T-helper 17 cell (primary cell): ENCODE measurements at regions not wholly inside any gene's neighbourhood (a gene's known extent, or its start where the extent isn't known, plus 50 kb on each side); places are given as distances from the start of the nearest gene placed in this dataset.
"Not testable (repeated sequence)": the region's sequence is repeated elsewhere in the genome, so short reads cannot be mapped to it uniquely, and the experiment has no call there.

Experiments used
- ATAC-seq: fragments of 150-1000 bp; cut with Tn5 transposase; 2 replicates; pipeline ENCODE4 v1.10.0; 2021; ENCODE audit warnings: mild to moderate bottlenecking, moderate library complexity
- DNase-seq, 3 donors: peaks; one replicate each; pipeline versions ENCODE4 v3.0.0 to v3.0.0-alpha.2; 2020 to 2021
- H3K9me3 ChIP-seq: one replicate; pipeline ENCODE4 v1.7.0; 2013; ENCODE audit warnings: low read length, mild to moderate bottlenecking; ENCODE audit not compliant: control insufficient read depth, poor library complexity, severe bottlenecking
- H3K27ac Mint-ChIP-seq: one replicate; pipeline ENCODE4 v1.8.0; 2022; ENCODE audit warnings: mild to moderate bottlenecking, moderate library complexity, mixed read lengths
- H3K27me3 Mint-ChIP-seq: one replicate; pipeline ENCODE4 v1.8.0; 2022; ENCODE audit warnings: mixed read lengths
- H3K36me3 Mint-ChIP-seq: one replicate; pipeline ENCODE4 v1.8.0; 2022; ENCODE audit warnings: low read depth, mixed read lengths
- H3K4me1 Mint-ChIP-seq: one replicate; pipeline ENCODE4 v1.8.0; 2022; ENCODE audit warnings: mild to moderate bottlenecking, mixed read lengths
- H3K4me3 Mint-ChIP-seq: one replicate; pipeline ENCODE4 v1.8.0; 2022; ENCODE audit warnings: mild to moderate bottlenecking, moderate library complexity, mixed read lengths

- H3K9me3 ChIP-seq, H3K27ac Mint-ChIP-seq, H3K36me3 Mint-ChIP-seq, DNase-seq, ATAC-seq, H3K4me3 Mint-ChIP-seq, H3K4me1 Mint-ChIP-seq: not testable (repeated sequence)
- peaks cover 14% of the 10 kb centered on the region for H3K27me3 Mint-ChIP-seq
Observed at GRCh38 chr12:126979564-126979963, 1287.4 kb upstream of the TMEM132C start.

DNA sequence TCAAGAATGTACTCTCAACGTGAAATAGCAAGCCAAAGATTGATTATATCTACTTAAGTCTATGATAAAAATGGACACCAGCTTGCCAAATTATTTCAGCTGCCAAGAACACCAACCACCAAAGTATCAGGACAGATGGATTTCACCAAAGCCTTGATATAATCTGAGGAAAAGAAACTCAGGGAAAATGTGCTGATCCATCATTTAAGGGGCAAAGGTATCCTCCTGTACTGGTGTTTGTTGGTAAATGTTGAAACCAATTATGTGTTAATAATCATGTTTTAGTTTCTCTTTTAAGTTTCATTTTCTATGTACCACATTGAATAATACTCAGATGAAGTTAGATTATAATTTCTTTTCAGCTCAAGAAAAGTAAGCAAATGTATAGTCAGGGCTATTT, 1284.3 kb upstream of the TMEM132C start:
- DNase-seq (no peak), ATAC-seq (no peak)
- Mint-ChIP-seq H3K36me3 (no peaks in the 10 kb centered on the region), H3K4me1 (no peaks in the 10 kb centered on the region), H3K27me3 (peaks cover 4% of the 10 kb centered on the region), H3K4me3 (no peak overlapping the region), H3K27ac (no peak overlapping the region)
- H3K9me3 ChIP-seq = no peaks in the 10 kb centered on the region

DNA sequence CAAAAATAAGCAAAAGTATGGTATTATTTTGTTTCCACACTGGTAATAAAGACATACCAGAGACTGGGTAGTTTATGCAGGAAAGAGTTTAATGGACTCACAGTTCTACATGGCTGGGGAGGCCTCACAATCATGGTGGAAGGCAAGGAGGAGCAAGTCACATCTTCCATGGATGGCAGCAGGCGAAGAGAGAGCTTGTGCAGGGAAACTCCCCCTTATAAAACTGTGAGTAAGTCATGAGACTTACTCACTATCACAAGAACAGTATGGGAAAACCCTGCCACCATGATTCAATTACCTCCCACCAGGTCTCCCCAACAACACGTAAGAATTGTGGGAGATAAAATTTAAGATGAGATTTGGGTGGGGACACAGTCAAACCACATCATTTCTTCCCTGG, 1283.2 kb upstream of the TMEM132C start:
- not testable (repeated sequence) for H3K36me3 Mint-ChIP-seq, DNase-seq, H3K27me3 Mint-ChIP-seq, ATAC-seq, H3K4me3 Mint-ChIP-seq, H3K27ac Mint-ChIP-seq, H3K9me3 ChIP-seq, H3K4me1 Mint-ChIP-seq

GRCh38 chr12:126985663-126986062, 1281.3 kb upstream of the TMEM132C start:
- H3K27me3 Mint-ChIP-seq, H3K27ac Mint-ChIP-seq, DNase-seq, H3K4me3 Mint-ChIP-seq, H3K9me3 ChIP-seq, H3K4me1 Mint-ChIP-seq, H3K36me3 Mint-ChIP-seq, ATAC-seq: not testable (repeated sequence)

DNA sequence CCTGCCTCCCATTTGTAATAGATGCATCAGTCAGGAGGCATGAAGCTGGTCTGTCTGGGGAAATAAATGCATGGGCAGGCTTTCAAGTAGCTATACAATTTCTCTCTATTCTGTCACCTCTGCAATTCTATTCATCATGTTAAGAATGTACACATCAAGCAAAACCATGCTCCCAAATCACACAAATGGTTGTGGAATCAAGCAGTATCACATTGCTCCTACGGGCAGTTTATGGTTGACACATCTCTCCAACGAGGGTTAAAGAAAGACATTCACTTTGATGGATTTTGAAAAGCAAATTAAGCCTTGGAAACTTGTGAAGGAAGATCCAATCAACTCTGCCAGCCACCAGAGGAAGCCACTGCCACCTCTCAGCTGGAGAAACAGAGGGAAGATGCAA, 1277.4 kb upstream of the TMEM132C start:
- Mint-ChIP-seq H3K27ac (no peak overlapping the region), H3K36me3 (no peaks in the 10 kb centered on the region), H3K4me3 (no peak overlapping the region), H3K27me3 (peaks cover 8% of the 10 kb centered on the region), H3K4me1 (no peaks in the 10 kb centered on the region)
- no peaks in the 10 kb centered on the region for H3K9me3 ChIP-seq
- DNase-seq (no peak), ATAC-seq (no peak)

DNA sequence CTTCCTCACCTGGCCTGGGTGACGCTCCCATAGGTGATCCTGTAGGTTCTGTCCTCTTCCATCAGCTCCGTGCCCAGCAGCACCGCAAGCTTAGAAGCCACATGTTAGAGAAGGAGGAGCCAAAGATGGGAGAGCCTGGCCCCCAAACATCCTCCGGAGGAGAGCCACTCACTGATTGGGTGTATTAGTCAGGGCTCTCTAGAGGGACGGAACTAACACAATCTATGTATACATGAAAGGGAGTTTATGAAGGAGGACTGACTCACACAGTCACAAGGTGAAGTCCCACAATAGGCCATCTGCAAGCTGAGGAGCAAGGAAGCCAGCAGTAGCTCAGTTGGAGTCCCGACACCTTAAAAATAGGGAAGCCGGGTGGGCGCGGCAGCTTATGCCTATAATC, 1273.1 kb upstream of the TMEM132C start:
- H3K4me3 Mint-ChIP-seq = no peak overlapping the region
- H3K27me3 Mint-ChIP-seq = peaks cover 11% of the 10 kb centered on the region
- no peak for DNase-seq
- no peaks in the 10 kb centered on the region for H3K9me3 ChIP-seq
- no peak for ATAC-seq
- H3K27ac Mint-ChIP-seq = no peak overlapping the region
- H3K36me3 Mint-ChIP-seq = no peaks in the 10 kb centered on the region
- H3K4me1 Mint-ChIP-seq = no peaks in the 10 kb centered on the region

- Mint-ChIP-seq H3K27ac (no peak overlapping the region), H3K4me3 (no peak overlapping the region), H3K36me3 (no peaks in the 10 kb centered on the region), H3K4me1 (no peaks in the 10 kb centered on the region), H3K27me3 (peaks cover 18% of the 10 kb centered on the region)
- no peaks in the 10 kb centered on the region for H3K9me3 ChIP-seq
- DNase-seq (no peak), ATAC-seq (no peak)
Observed at GRCh38 chr12:126994599-126994998, 1272.4 kb upstream of the TMEM132C start.

DNA sequence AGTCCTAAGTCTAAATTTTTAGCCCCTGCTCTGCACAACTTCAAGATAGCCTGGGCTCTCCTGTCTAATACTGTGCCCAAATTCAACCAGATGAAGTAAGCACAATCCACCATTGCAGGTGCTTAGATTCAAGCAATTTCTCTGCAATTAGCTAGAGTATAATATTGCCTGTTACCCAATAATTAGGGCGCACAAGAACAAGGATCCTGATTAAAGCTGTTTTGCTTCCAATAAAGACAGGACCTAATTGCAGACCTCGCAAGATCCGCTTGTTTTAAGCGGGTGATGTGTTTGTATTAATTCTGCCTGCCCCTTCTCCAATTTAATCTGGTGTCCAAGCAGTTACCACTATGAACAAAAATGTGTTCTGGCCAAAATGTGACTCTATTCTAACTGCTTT, 1268.9 kb upstream of the TMEM132C start:
- DNase-seq (no peak), ATAC-seq (no peak)
- no peaks in the 10 kb centered on the region for H3K9me3 ChIP-seq
- H3K4me3 Mint-ChIP-seq = no peak overlapping the region
- no peak overlapping the region for H3K27ac Mint-ChIP-seq
- H3K36me3 Mint-ChIP-seq = no peaks in the 10 kb centered on the region
- peaks cover 25% of the 10 kb centered on the region for H3K27me3 Mint-ChIP-seq
- H3K4me1 Mint-ChIP-seq = no peaks in the 10 kb centered on the region

- DNase-seq (no peak), ATAC-seq (no peak)
- no peaks in the 10 kb centered on the region for H3K9me3 ChIP-seq
- Mint-ChIP-seq H3K4me1 (no peaks in the 10 kb centered on the region), H3K27ac (no peak overlapping the region), H3K27me3 (peaks cover 22% of the 10 kb centered on the region), H3K36me3 (no peaks in the 10 kb centered on the region), H3K4me3 (no peak overlapping the region)
Observed at GRCh38 chr12:126998747-126999285, 1268.2 kb upstream of the TMEM132C start.

DNA sequence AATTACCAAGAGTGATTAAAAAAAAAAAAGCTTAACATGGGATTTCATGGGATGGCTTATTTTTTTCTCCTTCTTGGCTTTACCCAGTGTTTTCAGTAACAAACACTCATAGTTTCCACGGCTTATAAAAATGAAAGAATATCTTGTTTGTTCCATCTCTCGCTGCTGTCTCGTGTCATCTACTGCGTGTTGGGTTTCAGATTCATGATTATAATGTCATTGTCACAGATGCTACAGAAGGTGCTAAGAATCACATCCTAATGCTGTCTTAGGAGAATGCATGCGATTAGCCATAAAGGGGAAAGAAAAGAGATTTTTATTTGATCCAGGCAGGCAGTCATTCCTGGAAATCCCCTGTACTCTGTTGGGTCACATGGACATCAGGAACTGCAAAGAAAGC, 1267.6 kb upstream of the TMEM132C start:
- Mint-ChIP-seq H3K27me3 (peaks cover 18% of the 10 kb centered on the region), H3K27ac (no peak overlapping the region), H3K4me3 (no peak overlapping the region), H3K36me3 (no peaks in the 10 kb centered on the region), H3K4me1 (no peaks in the 10 kb centered on the region)
- no peaks in the 10 kb centered on the region for H3K9me3 ChIP-seq
- ATAC-seq (no peak), DNase-seq (no peak)

GRCh38 chr12:127005406-127005805, 1261.6 kb upstream of the TMEM132C start:
- H3K4me1 Mint-ChIP-seq = no peaks in the 10 kb centered on the region
- ATAC-seq = no peak
- no peaks in the 10 kb centered on the region for H3K36me3 Mint-ChIP-seq

DNA sequence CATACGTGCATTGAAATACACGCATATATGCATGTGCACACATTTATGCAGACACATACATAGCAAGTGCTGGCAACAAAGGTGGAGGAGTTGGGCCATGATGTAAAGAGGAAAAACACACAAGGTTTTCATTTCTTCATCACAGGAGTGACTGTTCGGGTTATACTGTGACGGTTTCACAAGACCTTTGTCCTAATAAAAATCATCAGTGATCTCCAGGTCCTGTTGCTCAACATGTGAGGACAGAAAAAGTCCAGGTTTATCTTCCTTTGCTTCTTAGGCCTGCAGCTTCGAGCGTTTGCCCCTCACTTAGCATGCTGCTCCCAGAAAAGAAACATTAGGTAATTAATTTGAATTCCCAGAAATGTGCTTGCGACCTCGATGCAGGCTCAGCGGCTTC, 1260.0 kb upstream of the TMEM132C start:
- H3K4me1 Mint-ChIP-seq = no peaks in the 10 kb centered on the region
- no peak overlapping the region for H3K4me3 Mint-ChIP-seq
- H3K9me3 ChIP-seq = no peaks in the 10 kb centered on the region
- H3K27ac Mint-ChIP-seq = no peak overlapping the region
- H3K36me3 Mint-ChIP-seq = no peaks in the 10 kb centered on the region
- no peak for ATAC-seq
- no peak for DNase-seq
- H3K27me3 Mint-ChIP-seq = no peaks in the 10 kb centered on the region

More at GRCh38 chr12:127005406-127005805, 1261.6 kb upstream of the TMEM132C start:
- H3K27me3 Mint-ChIP-seq = peaks cover 3% of the 10 kb centered on the region
- no peak overlapping the region for H3K4me3 Mint-ChIP-seq
- DNase-seq = no peak
- no peak overlapping the region for H3K27ac Mint-ChIP-seq
- no peaks in the 10 kb centered on the region for H3K9me3 ChIP-seq

DNA sequence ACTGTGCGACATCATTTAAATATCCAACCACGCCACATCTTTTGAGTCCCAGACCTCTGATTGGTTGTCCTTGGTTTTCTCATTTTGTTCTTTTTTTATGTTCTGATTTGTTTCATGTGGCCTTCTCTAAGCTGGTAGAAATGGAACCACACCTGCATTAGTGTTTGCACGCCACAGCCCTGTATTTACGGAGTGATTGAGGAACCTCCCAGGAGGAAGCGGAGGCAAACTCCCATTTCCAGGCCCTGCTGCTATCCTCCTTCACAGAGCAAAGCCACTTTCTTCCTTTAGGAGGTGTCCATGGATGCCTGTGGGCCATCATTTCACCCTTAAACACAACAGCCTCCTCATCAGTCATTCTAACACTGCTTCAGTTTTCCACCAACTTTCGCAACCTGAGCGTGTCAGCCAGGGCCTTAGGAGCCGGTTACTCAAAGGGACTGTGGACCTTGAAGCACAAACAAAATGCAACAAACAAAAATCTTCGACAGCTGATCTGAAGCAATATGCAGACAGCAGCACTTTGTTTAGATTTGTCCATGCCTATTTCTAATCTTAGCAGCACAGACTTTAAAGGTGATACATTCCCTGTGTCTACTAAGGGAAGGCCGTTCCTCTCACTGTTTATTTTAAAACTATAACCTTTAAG, 1258.1 kb upstream of the TMEM132C start:
- Mint-ChIP-seq H3K36me3 (no peaks in the 10 kb centered on the region), H3K4me3 (no peak overlapping the region), H3K27ac (no peak overlapping the region), H3K4me1 (no peaks in the 10 kb centered on the region), H3K27me3 (no peaks in the 10 kb centered on the region)
- ATAC-seq = no peak
- no peaks in the 10 kb centered on the region for H3K9me3 ChIP-seq
- no peak for DNase-seq

GRCh38 chr12:127012109-127012508, 1254.9 kb upstream of the TMEM132C start:
- no peaks in the 10 kb centered on the region for H3K36me3 Mint-ChIP-seq
- H3K4me1 Mint-ChIP-seq = no peaks in the 10 kb centered on the region
- H3K9me3 ChIP-seq = no peaks in the 10 kb centered on the region
- H3K27ac Mint-ChIP-seq = no peak overlapping the region
- ATAC-seq = no peak
- H3K4me3 Mint-ChIP-seq = no peak overlapping the region
- no peaks in the 10 kb centered on the region for H3K27me3 Mint-ChIP-seq
- DNase-seq = no peak
